A673 (cell line): ENCODE measurements at regions not wholly inside any gene's neighbourhood (a gene's known extent, or its start where the extent isn't known, plus 50 kb on each side); places are given as distances from the start of the nearest gene placed in this dataset.

Experiments used
- BruUV-seq: library from RNA; stranded (reverse); fragments of 400-500 nt; replicated peaks from 2 replicates; lab custom pipeline; 2021; lab: Mats Ljungman, UMichigan
- CTCF ChIA-PET: fragments of 300-600 bp; sonication (Branson Sonifier 250); formaldehyde crosslinking; loops from one replicate; lab custom pipeline; 2022; ENCODE audit warnings: antibody characterized with exemption; lab: Charles Lee
- POLR2A ChIA-PET: fragments of 300-600 bp; sonication (Branson Sonifier 250); formaldehyde crosslinking; loops from one replicate; lab custom pipeline; 2022; ENCODE audit warnings: antibody characterized with exemption; ENCODE audit not compliant: low non-redundant PET; lab: Charles Lee
- DNase-seq: peaks from one replicate; pipeline ENCODE4 v3.0.0-alpha.2; 2015; ENCODE audit warnings: low spot score
- H3K27ac ChIP-seq: fragments of 200-600 bp; sonication (generic); 2 replicates; pipeline ENCODE4 v1.5.1; 2016; ENCODE audit warnings: mixed run types, low read depth, mild to moderate bottlenecking, mixed read lengths, antibody characterized with exemption, low read length; ENCODE audit not compliant: poor library complexity, severe bottlenecking
- H3K27me3 ChIP-seq: fragments of 200-600 bp; sonication (generic); replicated peaks from 2 replicates; pipeline ENCODE4 v1.6.1; 2017; ENCODE audit warnings: mixed run types, low read depth, mild to moderate bottlenecking, mixed read lengths, antibody characterized with exemption, low read length; ENCODE audit not compliant: insufficient read depth, poor library complexity
- H3K36me3 ChIP-seq: fragments of 200-600 bp; sonication (generic); 2 replicates; pipeline ENCODE4 v1.6.1; 2016; ENCODE audit warnings: mixed run types, mild to moderate bottlenecking, mixed read lengths, antibody characterized with exemption, low read length; ENCODE audit not compliant: insufficient read depth, poor library complexity, severe bottlenecking
- H3K4me1 ChIP-seq: fragments of 200-600 bp; sonication (generic); 2 replicates; pipeline ENCODE4 v1.6.1; 2017; ENCODE audit warnings: mixed run types, mild to moderate bottlenecking, mixed read lengths, antibody characterized with exemption, low read length; ENCODE audit not compliant: insufficient read depth, poor library complexity, severe bottlenecking
- H3K4me3 ChIP-seq: fragments of 200-600 bp; sonication (generic); 2 replicates; pipeline ENCODE4 v1.5.1; 2016; ENCODE audit warnings: low read depth, mixed run types, mild to moderate bottlenecking, mixed read lengths, low read length; ENCODE audit not compliant: poor library complexity, severe bottlenecking
- H3K9me3 ChIP-seq: fragments of 200-600 bp; sonication (generic); 2 replicates; pipeline ENCODE4 v1.6.1; 2016; ENCODE audit warnings: mixed run types, low read depth, mild to moderate bottlenecking, mixed read lengths, antibody characterized with exemption, low read length; ENCODE audit not compliant: poor library complexity, severe bottlenecking
- CTCF ChIP-seq: fragments of 300-800, 200-600 bp; sonication (generic); conservative IDR thresholded peaks from 2 replicates; pipeline ENCODE4 v1.5.1; 2017; ENCODE audit warnings: low read depth, mild to moderate bottlenecking, antibody characterized with exemption, low read length, moderate library complexity, mixed read lengths
- EZH2 ChIP-seq: fragments of 200-600 bp; sonication (generic); IDR thresholded peaks from 2 replicates; pipeline ENCODE4 v1.6.1; 2017; ENCODE audit warnings: borderline replicate concordance, low read depth, mild to moderate bottlenecking, mixed read lengths, antibody characterized with exemption, low read length; ENCODE audit not compliant: poor library complexity, severe bottlenecking
- intact Hi-C: fragments of 100-400 bp; cut with micrococcal nuclease; formaldehyde crosslinking; loops from one replicate; pipeline ENCODE4 v1.10.0; 2022; ENCODE audit not compliant: unreplicated experiment

- Histone ChIP-seq H3K4me3 (no peak overlapping the region), H3K36me3 (no peaks in the 10 kb centered on the region), H3K27ac (no peak overlapping the region), H3K27me3 (no peaks in the 10 kb centered on the region), H3K9me3 (no peaks in the 10 kb centered on the region), H3K4me1 (no peaks in the 10 kb centered on the region)
- intact Hi-C loops: no loop called here
- DNase-seq: no peak
- no TSS peak for BruUV-seq
- POLR2A ChIA-PET: interaction anchor here (0.6 kb wide), 1 partner anchor 42 kb away, joined by 3 read pairs; no protein-coding TSS in a partner anchor
- CTCF ChIA-PET: no interaction called here
- TF ChIP-seq EZH2: no peak
- no peak for TF ChIP-seq CTCF
These were observed 211.2 kb downstream of the MAFB start for GRCh38 chr20:40477805-40478204.

DNA sequence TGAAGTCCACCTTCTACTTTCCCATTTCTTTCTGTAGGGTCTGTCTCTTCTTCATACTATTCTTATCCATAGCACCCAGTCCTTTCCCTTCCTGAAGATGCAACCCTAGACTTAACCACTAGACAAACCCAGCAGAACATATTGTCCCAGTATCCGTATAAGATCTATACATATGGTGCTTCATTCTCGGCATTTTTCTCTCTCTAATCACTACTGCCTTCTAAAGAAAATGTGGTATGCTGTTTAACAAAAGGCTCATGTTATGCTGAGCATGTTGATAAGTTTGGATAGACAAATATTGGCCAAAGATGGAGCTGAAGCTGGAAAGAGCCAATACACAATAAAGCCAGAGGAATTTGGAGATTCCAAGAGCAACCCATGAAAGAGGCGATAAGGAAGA, 212.6 kb downstream of the MAFB start:
- intact Hi-C loops: no loop called here
- no TSS peak for BruUV-seq
- H3K27me3 ChIP-seq: no peaks in the 10 kb centered on the region
- no peak overlapping the region for H3K4me3 ChIP-seq
- H3K4me1 ChIP-seq: no peaks in the 10 kb centered on the region
- TF ChIP-seq CTCF (no peak), EZH2 (no peak)
- no peaks in the 10 kb centered on the region for H3K9me3 ChIP-seq
- ChIA-PET CTCF (no interaction called here), POLR2A (no interaction called here)
- no peaks in the 10 kb centered on the region for H3K36me3 ChIP-seq
- no peak for DNase-seq
- no peak overlapping the region for H3K27ac ChIP-seq

- no peak for DNase-seq
- CTCF ChIA-PET: no interaction called here
- no peaks in the 10 kb centered on the region for H3K27me3 ChIP-seq
- no peaks in the 10 kb centered on the region for H3K4me1 ChIP-seq
- H3K4me3 ChIP-seq: no peak overlapping the region
- POLR2A ChIA-PET: no interaction called here
- TF ChIP-seq EZH2: no peak
- H3K9me3 ChIP-seq: no peaks in the 10 kb centered on the region
- H3K27ac ChIP-seq: no peak overlapping the region
- H3K36me3 ChIP-seq: no peaks in the 10 kb centered on the region
- BruUV-seq: no TSS peak
- intact Hi-C loops: no loop called here
These were observed 216.1 kb downstream of the MAFB start for GRCh38 chr20:40472905-40473304.

DNA sequence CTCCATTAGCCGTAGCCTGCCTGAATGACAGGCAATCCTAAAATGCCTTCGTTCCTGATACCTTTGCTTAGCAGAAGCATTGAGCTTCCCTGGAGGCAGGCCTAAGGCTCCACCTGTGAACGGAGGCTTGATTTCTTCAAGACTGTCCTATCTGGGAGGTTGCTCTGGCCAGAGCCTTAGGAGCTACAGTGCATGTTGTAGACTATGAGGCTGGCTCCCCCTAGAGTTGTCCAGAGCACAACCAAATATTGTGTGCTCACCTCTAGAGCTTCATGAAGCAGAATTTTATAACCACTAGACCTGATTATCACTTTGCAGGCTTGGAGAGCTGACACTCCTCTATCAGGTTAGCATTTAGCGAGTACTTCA, 217.8 kb downstream of the MAFB start:
- Histone ChIP-seq H3K27me3 (no peaks in the 10 kb centered on the region), H3K27ac (no peak overlapping the region), H3K4me3 (no peak overlapping the region), H3K36me3 (no peaks in the 10 kb centered on the region), H3K9me3 (no peaks in the 10 kb centered on the region), H3K4me1 (peaks cover 10% of the 10 kb centered on the region)
- no TSS peak for BruUV-seq
- ChIA-PET POLR2A (interaction anchor here (0.6 kb wide), 1 partner anchor 1138 kb away, joined by 4 read pairs; no protein-coding TSS in a partner anchor), CTCF (interaction anchor here (0.5 kb wide), 1 partner anchor 533 kb away, joined by 3 read pairs; no protein-coding TSS in a partner anchor)
- intact Hi-C loops: no loop called here
- DNase-seq: peak; percentile 45
- peak; percentile 50 for TF ChIP-seq CTCF
- TF ChIP-seq EZH2: no peak
